NB4 (cell line): ENCODE measurements at regions not wholly inside any gene's neighbourhood (a gene's known extent, or its start where the extent isn't known, plus 50 kb on each side); places are given as distances from the start of the nearest gene placed in this dataset.

ENCODE experiments used
- MYC ChIP-seq: IDR thresholded peaks from 2 replicates; pipeline ENCODE4 v1.6.1; 2011; ENCODE audit warnings: low read depth, low read length
- POLR2A ChIP-seq: IDR thresholded peaks from 2 replicates; pipeline ENCODE4 v1.6.1; 2011; ENCODE audit warnings: mild to moderate bottlenecking; ENCODE audit not compliant: insufficient read length; ENCODE audit errors: extremely low read depth
- TF ChIP-seq, protein P1 (sequence below): IDR thresholded peaks from one replicate; pipeline ENCODE4 v1.5.1; 2012; ENCODE audit warnings: low read depth, low read length
- TF ChIP-seq, protein P2 (sequence below): IDR thresholded peaks from 2 replicates; pipeline ENCODE4 v1.6.1; 2011; ENCODE audit warnings: low read depth, low read length

DNA sequence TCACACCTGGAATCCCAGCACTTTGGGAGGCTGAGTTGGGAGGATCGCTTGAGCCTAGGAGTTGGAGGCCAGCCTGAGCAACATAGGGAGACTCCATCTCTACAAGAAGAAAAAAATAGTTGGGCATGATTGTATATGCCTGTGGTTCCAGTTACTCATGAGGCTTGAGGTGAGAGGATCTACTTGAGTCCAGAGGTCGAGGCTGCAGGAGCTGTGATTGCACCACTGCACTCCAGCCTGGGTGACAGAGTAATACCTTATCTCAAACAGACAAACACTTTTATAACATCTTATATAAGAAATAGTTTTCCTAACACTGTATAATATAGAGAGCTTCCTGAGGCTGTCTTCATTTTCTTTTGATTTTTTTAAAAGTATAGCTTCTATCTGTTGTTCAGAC is 448.4 kb upstream of the COBL start:
- TF ChIP-seq POLR2A (no peak), MYC (no peak)
- TF ChIP-seq, protein P1, sequence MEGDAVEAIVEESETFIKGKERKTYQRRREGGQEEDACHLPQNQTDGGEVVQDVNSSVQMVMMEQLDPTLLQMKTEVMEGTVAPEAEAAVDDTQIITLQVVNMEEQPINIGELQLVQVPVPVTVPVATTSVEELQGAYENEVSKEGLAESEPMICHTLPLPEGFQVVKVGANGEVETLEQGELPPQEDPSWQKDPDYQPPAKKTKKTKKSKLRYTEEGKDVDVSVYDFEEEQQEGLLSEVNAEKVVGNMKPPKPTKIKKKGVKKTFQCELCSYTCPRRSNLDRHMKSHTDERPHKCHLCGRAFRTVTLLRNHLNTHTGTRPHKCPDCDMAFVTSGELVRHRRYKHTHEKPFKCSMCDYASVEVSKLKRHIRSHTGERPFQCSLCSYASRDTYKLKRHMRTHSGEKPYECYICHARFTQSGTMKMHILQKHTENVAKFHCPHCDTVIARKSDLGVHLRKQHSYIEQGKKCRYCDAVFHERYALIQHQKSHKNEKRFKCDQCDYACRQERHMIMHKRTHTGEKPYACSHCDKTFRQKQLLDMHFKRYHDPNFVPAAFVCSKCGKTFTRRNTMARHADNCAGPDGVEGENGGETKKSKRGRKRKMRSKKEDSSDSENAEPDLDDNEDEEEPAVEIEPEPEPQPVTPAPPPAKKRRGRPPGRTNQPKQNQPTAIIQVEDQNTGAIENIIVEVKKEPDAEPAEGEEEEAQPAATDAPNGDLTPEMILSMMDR: no peak
- TF ChIP-seq, protein P2, sequence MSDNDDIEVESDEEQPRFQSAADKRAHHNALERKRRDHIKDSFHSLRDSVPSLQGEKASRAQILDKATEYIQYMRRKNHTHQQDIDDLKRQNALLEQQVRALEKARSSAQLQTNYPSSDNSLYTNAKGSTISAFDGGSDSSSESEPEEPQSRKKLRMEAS: no peak
